ENCODE measurements at regions not wholly inside any gene's neighbourhood (a gene's known extent, or its start where the extent isn't known, plus 50 kb on each side); places are given as distances from the start of the nearest gene placed in this dataset.

DNA sequence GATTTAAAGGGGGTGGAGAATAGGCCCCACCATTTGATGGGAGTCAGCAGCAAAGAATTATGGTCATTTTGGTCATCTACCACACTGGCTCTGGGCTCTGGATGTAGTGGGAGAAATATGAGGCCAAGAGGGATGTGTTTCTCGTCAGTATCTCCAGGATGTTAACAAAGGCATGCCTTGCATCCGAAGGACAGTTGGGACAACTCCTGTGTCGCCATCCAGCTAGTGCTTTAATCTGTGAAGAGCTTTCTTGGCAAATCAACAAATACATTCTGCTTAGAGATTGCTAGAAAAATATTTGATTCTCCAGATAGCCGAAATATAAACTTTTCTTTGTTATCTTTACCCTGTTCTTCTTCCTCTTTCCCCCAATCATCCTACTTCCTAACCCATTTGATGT lies 287.1 kb upstream of the TNP1 start:
- TF ChIP-seq, protein P1, sequence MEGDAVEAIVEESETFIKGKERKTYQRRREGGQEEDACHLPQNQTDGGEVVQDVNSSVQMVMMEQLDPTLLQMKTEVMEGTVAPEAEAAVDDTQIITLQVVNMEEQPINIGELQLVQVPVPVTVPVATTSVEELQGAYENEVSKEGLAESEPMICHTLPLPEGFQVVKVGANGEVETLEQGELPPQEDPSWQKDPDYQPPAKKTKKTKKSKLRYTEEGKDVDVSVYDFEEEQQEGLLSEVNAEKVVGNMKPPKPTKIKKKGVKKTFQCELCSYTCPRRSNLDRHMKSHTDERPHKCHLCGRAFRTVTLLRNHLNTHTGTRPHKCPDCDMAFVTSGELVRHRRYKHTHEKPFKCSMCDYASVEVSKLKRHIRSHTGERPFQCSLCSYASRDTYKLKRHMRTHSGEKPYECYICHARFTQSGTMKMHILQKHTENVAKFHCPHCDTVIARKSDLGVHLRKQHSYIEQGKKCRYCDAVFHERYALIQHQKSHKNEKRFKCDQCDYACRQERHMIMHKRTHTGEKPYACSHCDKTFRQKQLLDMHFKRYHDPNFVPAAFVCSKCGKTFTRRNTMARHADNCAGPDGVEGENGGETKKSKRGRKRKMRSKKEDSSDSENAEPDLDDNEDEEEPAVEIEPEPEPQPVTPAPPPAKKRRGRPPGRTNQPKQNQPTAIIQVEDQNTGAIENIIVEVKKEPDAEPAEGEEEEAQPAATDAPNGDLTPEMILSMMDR (IDR thresholded peaks at IDR 0.05; ENCODE audit: poor library complexity): no peak
- TF ChIP-seq EZH2phosphoT487 (IDR thresholded peaks at IDR 0.05; ENCODE audit: low read depth, severe bottlenecking, unreplicated experiment) (no peak), EZH2 (IDR thresholded peaks at IDR 0.05; ENCODE audit: borderline replicate concordance) (no peak)
